K562 (cell line): ENCODE measurements at regions not wholly inside any gene's neighbourhood (a gene's known extent, or its start where the extent isn't known, plus 50 kb on each side); places are given as distances from the start of the nearest gene placed in this dataset.

Experiments used
- ATAC-seq: fragments of 200-7000 bp; cut with Tn5 transposase; 3 replicates; pipeline ENCODE4 v1.9.1; 2020; ENCODE audit warnings: moderate library complexity
- BruUV-seq: library from RNA; stranded (reverse); fragments of 400-500 nt; replicated peaks from 2 replicates; lab custom pipeline; 2021; lab: Mats Ljungman, UMichigan
- CTCF ChIA-PET: fragments of 300-600 bp; formaldehyde crosslinking; extraction: SDS; loops from one replicate; lab custom pipeline; 2021; ENCODE audit warnings: low intra/inter-chr PET ratio; lab: Yijun Ruan, JAX
- POLR2A ChIA-PET: fragments of 300-600, 350-650 bp; sonication (Branson Sonifier 250); formaldehyde crosslinking; extraction: SDS; loops from one replicate; lab custom pipeline; 2021; ENCODE audit warnings: antibody characterized with exemption, inconsistent platforms; lab: Yijun Ruan, JAX
- DNase-seq, 4 experiments: peaks; one replicate each; pipeline versions ENCODE4 v3.0.0 to v3.0.0-alpha.2; 2011 to 2018; ENCODE audit warnings: low spot score in 3 of 4, mixed read lengths in 3 of 4; ENCODE audit errors: extremely low read depth in 1 of 4
- FAIRE-seq: peaks from 2 replicates; lab custom pipeline; 2011; peaks lifted over from hg19 to GRCh38; lab: Jason Lieb, UNC
- H2AFZ ChIP-seq: 2 replicates; pipeline ENCODE4 v1.6.0; 2011; ENCODE audit warnings: low read depth, low read length, control low read depth, inconsistent platforms
- H3K27ac ChIP-seq: fragments of 200-600 bp; 3 replicates; pipeline ENCODE4 v1.8.0; 2011; ENCODE audit warnings: low read depth, mild to moderate bottlenecking, control low read depth, inconsistent platforms, low read length, moderate library complexity, mixed read lengths; ENCODE audit errors: extremely low read depth
- H3K27me3 ChIP-seq, 2 experiments: fragments of 300-600 bp in 1 of 2; 2 replicates in 1 of 2; 3 replicates in 1 of 2; pipeline versions ENCODE4 v1.6.0 to v1.8.0; 2011; ENCODE audit warnings: inconsistent platforms in 2 of 2, low read length in 2 of 2, mild to moderate bottlenecking in 1 of 2, mixed read lengths in 1 of 2, moderate library complexity in 1 of 2; ENCODE audit not compliant: control insufficient read depth in 2 of 2, insufficient read depth in 2 of 2
- H3K36me3 ChIP-seq: fragments of 300-600 bp; 3 replicates; pipeline ENCODE4 v1.8.0; 2011; ENCODE audit warnings: mild to moderate bottlenecking, low read length, inconsistent platforms; ENCODE audit not compliant: control insufficient read depth, insufficient read depth
- H3K4me1 ChIP-seq, 2 experiments: fragments of 200-600 bp in 1 of 2; replicated peaks in 1 of 2; 2 replicates in 1 of 2; 3 replicates in 1 of 2; pipeline versions ENCODE4 v1.5.1 to v1.8.0; 2011; ENCODE audit warnings: inconsistent platforms in 2 of 2, low read length in 2 of 2, mild to moderate bottlenecking in 1 of 2, mixed read lengths in 1 of 2, moderate library complexity in 1 of 2; ENCODE audit not compliant: control insufficient read depth in 2 of 2, insufficient read depth in 2 of 2
- H3K4me2 ChIP-seq: 2 replicates; pipeline ENCODE4 v1.6.1; 2011; ENCODE audit warnings: low read length, control low read depth, inconsistent platforms, mixed read lengths; ENCODE audit not compliant: insufficient read depth
- H3K4me3 ChIP-seq: fragments of 200-600 bp; sonication (generic), shearing (Covaris generic); 2 replicates; pipeline ENCODE4 v1.5.1; 2016; ENCODE audit warnings: control low read depth, inconsistent platforms
- H3K79me2 ChIP-seq: fragments of 200-600 bp; 3 replicates; pipeline ENCODE4 v1.8.0; 2011; ENCODE audit warnings: low read length, inconsistent platforms; ENCODE audit not compliant: control insufficient read depth, insufficient read depth
- H3K9ac ChIP-seq, 2 experiments: 2 replicates each; pipeline versions ENCODE4 v1.6.0 to v1.6.1; 2011; ENCODE audit warnings: low read depth in 2 of 2, low read length in 2 of 2, control low read depth in 1 of 2, inconsistent platforms in 1 of 2, mild to moderate bottlenecking in 1 of 2, mixed read lengths in 1 of 2; ENCODE audit not compliant: insufficient read depth in 1 of 2
- H3K9me1 ChIP-seq: one replicate; pipeline ENCODE4 v1.6.0; 2011; ENCODE audit warnings: inconsistent platforms, mild to moderate bottlenecking, low read length, moderate library complexity; ENCODE audit not compliant: control insufficient read depth, insufficient read depth
- H3K9me3 ChIP-seq: replicated peaks from 2 replicates; pipeline ENCODE4 v1.5.1; 2011; ENCODE audit warnings: low read depth, low read length, inconsistent platforms; ENCODE audit not compliant: control insufficient read depth, insufficient read depth
- H4K20me1 ChIP-seq: replicated peaks from 2 replicates; pipeline ENCODE4 v1.6.1; 2011; ENCODE audit warnings: low read length, inconsistent platforms, mixed read lengths; ENCODE audit not compliant: control insufficient read depth, insufficient read depth
- ARNT ChIP-seq, 2 experiments: fragments of 450-650 bp; IDR thresholded peaks; 2 replicates each; pipeline ENCODE4 v1.6.1; 2016; ENCODE audit warnings: mild to moderate bottlenecking in 1 of 2
- DNMT1 ChIP-seq: fragments of 450-650 bp; IDR thresholded peaks from 2 replicates; pipeline ENCODE4 v1.6.1; 2016; ENCODE audit warnings: antibody characterized with exemption, mild to moderate bottlenecking
- E2F5 ChIP-seq: sonication (generic); formaldehyde crosslinking; IDR thresholded peaks from 2 replicates; pipeline ENCODE4 v1.8.0; 2022; ENCODE audit warnings: mild to moderate bottlenecking, missing genetic modification reagents
- LARP7 ChIP-seq: fragments of 450-650 bp; IDR thresholded peaks from 2 replicates; pipeline ENCODE4 v1.6.1; 2016
- NELFE ChIP-seq: IDR thresholded peaks from 2 replicates; pipeline ENCODE4 v1.6.1; 2011; ENCODE audit warnings: mild to moderate bottlenecking; ENCODE audit not compliant: insufficient read depth, insufficient read length
- PKNOX1 ChIP-seq: fragments of 450-650 bp; IDR thresholded peaks from 2 replicates; pipeline ENCODE4 v1.6.1; 2016
- SMARCA4 ChIP-seq: fragments of 450-650 bp; IDR thresholded peaks from 2 replicates; pipeline ENCODE4 v1.6.1; 2016
- WGBS: fragments of 100-300 bp; shearing (Covaris generic); methylation state at CpG from one replicate; pipeline ENCODE4 v1.1.6; 2016; ENCODE audit warnings: low coverage, mixed read lengths; ENCODE audit not compliant: insufficient coverage; ENCODE audit errors: missing lambda C conversion rate; 5-methylcytosine and 5-hydroxymethylcytosine counted together
- in situ Hi-C: fragments of 300-500 bp; cut with MboI; formaldehyde crosslinking; loops from 4 replicates; pipeline ENCODE4 v1.15.0; 2018; ENCODE audit warnings: inconsistent platforms, mixed read lengths
- intact Hi-C: fragments of 100-400 bp; cut with micrococcal nuclease; formaldehyde crosslinking; loops from 2 replicates; pipeline ENCODE4 v1.14.2; 2022
- TF ChIP-seq, protein P1 (sequence below): fragments of 450-650 bp; IDR thresholded peaks from 2 replicates; pipeline ENCODE4 v1.6.1; 2016; ENCODE audit warnings: borderline replicate concordance
- TF ChIP-seq, protein P2 (sequence below): fragments of 250-450 bp; sonication (Bioruptor Pico); IDR thresholded peaks from 2 replicates; pipeline ENCODE4 v1.8.0; 2021; ENCODE audit warnings: mild to moderate bottlenecking, moderate library complexity

- H3K79me2 ChIP-seq, result no peaks in the 10 kb centered on the region
- H3K9ac ChIP-seq, result no peak overlapping the region
- FAIRE-seq (no peak), DNase-seq (no peak), ATAC-seq (no peak)
- H4K20me1 ChIP-seq, result no peaks in the 10 kb centered on the region
- ChIA-PET POLR2A (no interaction called here), CTCF (no interaction called here)
- intact Hi-C loops (no loop called here), in situ Hi-C loops (no loop called here)
- no peaks in the 10 kb centered on the region for H3K36me3 ChIP-seq
- no peak overlapping the region for H3K27ac ChIP-seq
- no peak overlapping the region for H3K4me2 ChIP-seq
- 4% methylated on average over 5 of the region's 5 CpGs for WGBS
- H3K4me1 ChIP-seq, result no peaks in the 10 kb centered on the region
- no peak overlapping the region for H2AFZ ChIP-seq
- H3K9me1 ChIP-seq, result no peaks in the 10 kb centered on the region
- H3K4me3 ChIP-seq, result no peak overlapping the region
- H3K27me3 ChIP-seq, result no peaks in the 10 kb centered on the region
- BruUV-seq, result no TSS peak
- TF ChIP-seq, protein P1, sequence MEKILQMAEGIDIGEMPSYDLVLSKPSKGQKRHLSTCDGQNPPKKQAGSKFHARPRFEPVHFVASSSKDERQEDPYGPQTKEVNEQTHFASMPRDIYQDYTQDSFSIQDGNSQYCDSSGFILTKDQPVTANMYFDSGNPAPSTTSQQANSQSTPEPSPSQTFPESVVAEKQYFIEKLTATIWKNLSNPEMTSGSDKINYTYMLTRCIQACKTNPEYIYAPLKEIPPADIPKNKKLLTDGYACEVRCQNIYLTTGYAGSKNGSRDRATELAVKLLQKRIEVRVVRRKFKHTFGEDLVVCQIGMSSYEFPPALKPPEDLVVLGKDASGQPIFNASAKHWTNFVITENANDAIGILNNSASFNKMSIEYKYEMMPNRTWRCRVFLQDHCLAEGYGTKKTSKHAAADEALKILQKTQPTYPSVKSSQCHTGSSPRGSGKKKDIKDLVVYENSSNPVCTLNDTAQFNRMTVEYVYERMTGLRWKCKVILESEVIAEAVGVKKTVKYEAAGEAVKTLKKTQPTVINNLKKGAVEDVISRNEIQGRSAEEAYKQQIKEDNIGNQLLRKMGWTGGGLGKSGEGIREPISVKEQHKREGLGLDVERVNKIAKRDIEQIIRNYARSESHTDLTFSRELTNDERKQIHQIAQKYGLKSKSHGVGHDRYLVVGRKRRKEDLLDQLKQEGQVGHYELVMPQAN, result no peak
- no peaks in the 10 kb centered on the region for H3K9me3 ChIP-seq
These were observed 965.2 kb downstream of the VRK1 start for GRCh38 chr14:97762386-97762785.

GRCh38 chr14:97771340-97772045, 974.3 kb downstream of the VRK1 start:
- no TSS peak for BruUV-seq
- no peak for FAIRE-seq
- intact Hi-C loops (no loop called here), in situ Hi-C loops (no loop called here)
- Histone ChIP-seq H3K9ac (no peak overlapping the region), H4K20me1 (no peaks in the 10 kb centered on the region), H3K27ac (no peak overlapping the region), H3K4me1 (no peaks in the 10 kb centered on the region), H3K27me3 (no peaks in the 10 kb centered on the region), H2AFZ (no peak overlapping the region), H3K4me3 (no peak overlapping the region), H3K9me1 (no peaks in the 10 kb centered on the region), H3K9me3 (no peaks in the 10 kb centered on the region), H3K79me2 (no peaks in the 10 kb centered on the region), H3K36me3 (no peaks in the 10 kb centered on the region), H3K4me2 (no peak overlapping the region)
- ATAC-seq, result no peak
- ChIA-PET CTCF (no interaction called here), POLR2A (no interaction called here)
- WGBS, result 0% methylated on average over 8 of the region's 8 CpGs
- DNase-seq, result no peak
- TF ChIP-seq E2F5 (CRISPR knock-in tag) (no peak), SMARCA4 (no peak), PKNOX1 (no peak), DNMT1 (no peak), ARNT (IDR thresholded peaks at IDR 0.05) (no peak), NELFE (no peak), LARP7 (no peak)
- TF ChIP-seq, protein P2, sequence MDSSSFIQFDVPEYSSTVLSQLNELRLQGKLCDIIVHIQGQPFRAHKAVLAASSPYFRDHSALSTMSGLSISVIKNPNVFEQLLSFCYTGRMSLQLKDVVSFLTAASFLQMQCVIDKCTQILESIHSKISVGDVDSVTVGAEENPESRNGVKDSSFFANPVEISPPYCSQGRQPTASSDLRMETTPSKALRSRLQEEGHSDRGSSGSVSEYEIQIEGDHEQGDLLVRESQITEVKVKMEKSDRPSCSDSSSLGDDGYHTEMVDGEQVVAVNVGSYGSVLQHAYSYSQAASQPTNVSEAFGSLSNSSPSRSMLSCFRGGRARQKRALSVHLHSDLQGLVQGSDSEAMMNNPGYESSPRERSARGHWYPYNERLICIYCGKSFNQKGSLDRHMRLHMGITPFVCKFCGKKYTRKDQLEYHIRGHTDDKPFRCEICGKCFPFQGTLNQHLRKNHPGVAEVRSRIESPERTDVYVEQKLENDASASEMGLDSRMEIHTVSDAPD (CRISPR knock-in tag), result no peak
